GM12878 (cell line): ENCODE measurements at regions not wholly inside any gene's neighbourhood (a gene's known extent, or its start where the extent isn't known, plus 50 kb on each side); places are given as distances from the start of the nearest gene placed in this dataset.

Source experiments
- ATAC-seq: fragments of 200-7000 bp; cut with Tn5 transposase; 3 replicates; pipeline ENCODE4 v1.9.1; 2020; ENCODE audit warnings: mild to moderate bottlenecking, moderate library complexity
- BruUV-seq: library from RNA; stranded (reverse); fragments of 400-500 nt; replicated peaks from 2 replicates; lab custom pipeline; 2021; lab: Mats Ljungman, UMichigan
- CTCF ChIA-PET: fragments of 300-600 bp; sonication (Branson Sonifier 250); formaldehyde crosslinking; extraction: SDS; loops from one replicate; lab custom pipeline; 2021; ENCODE audit warnings: inconsistent platforms; lab: Yijun Ruan, JAX
- POLR2A ChIA-PET: fragments of 350-600 bp; formaldehyde crosslinking; extraction: SDS; loops from one replicate; lab custom pipeline; 2021; ENCODE audit warnings: inconsistent platforms; lab: Charles Lee
- RAD21 ChIA-PET: fragments of 300-600 bp; sonication (Branson Sonifier 250); formaldehyde crosslinking; loops from one replicate; lab custom pipeline; 2023; ENCODE audit warnings: antibody characterized with exemption; ENCODE audit not compliant: unreplicated experiment; lab: Charles Lee
- SMC1A ChIA-PET: fragments of 300-600 bp; sonication (Branson Sonifier 250); formaldehyde crosslinking; loops from one replicate; lab custom pipeline; 2023; ENCODE audit not compliant: unreplicated experiment, uncharacterized antibody; lab: Charles Lee
- DNase-seq: peaks from one replicate; pipeline ENCODE4 v3.0.0-alpha.2; 2011; ENCODE audit warnings: low read depth, low spot score
- FAIRE-seq: peaks from 3 replicates; lab custom pipeline; 2011; peaks lifted over from hg19 to GRCh38; lab: Jason Lieb, UNC
- H2AFZ ChIP-seq: 2 replicates; pipeline ENCODE4 v1.6.0; 2011; ENCODE audit warnings: low read depth, low read length, control low read depth; ENCODE audit not compliant: control insufficient read depth
- H3K27ac ChIP-seq: 2 replicates; pipeline ENCODE4 v1.5.1; 2011; ENCODE audit warnings: control low read depth; ENCODE audit not compliant: control insufficient read depth, insufficient read depth
- H3K27me3 ChIP-seq, 2 experiments: replicated peaks in 1 of 2; 2 replicates each; pipeline versions ENCODE4 v1.6.0 to v1.6.1; 2011; ENCODE audit warnings: low read length in 1 of 2; ENCODE audit not compliant: control insufficient read depth in 2 of 2, insufficient read depth in 2 of 2
- H3K36me3 ChIP-seq, 2 experiments: 2 replicates each; pipeline ENCODE4 v1.5.1; 2011; ENCODE audit warnings: low read length in 1 of 2; ENCODE audit not compliant: control insufficient read depth in 2 of 2, insufficient read depth in 2 of 2
- H3K4me1 ChIP-seq: 2 replicates; pipeline ENCODE4 v1.6.1; 2011; ENCODE audit warnings: mild to moderate bottlenecking, low read length, moderate library complexity, mixed read lengths; ENCODE audit not compliant: control insufficient read depth, insufficient read depth
- H3K4me2 ChIP-seq: 2 replicates; pipeline ENCODE4 v1.6.0; 2011; ENCODE audit warnings: control low read depth; ENCODE audit not compliant: control insufficient read depth, insufficient read depth
- H3K4me3 ChIP-seq: fragments of 200-600 bp; sonication (generic); 2 replicates; pipeline ENCODE4 v1.5.1; 2016
- H3K79me2 ChIP-seq: 2 replicates; pipeline ENCODE4 v1.6.0; 2011; ENCODE audit warnings: low read length; ENCODE audit not compliant: control insufficient read depth, insufficient read depth
- H3K9ac ChIP-seq: 2 replicates; pipeline ENCODE4 v1.8.0; 2011; ENCODE audit warnings: low read length, control low read depth, mixed read lengths; ENCODE audit not compliant: control insufficient read depth, insufficient read depth
- H3K9me3 ChIP-seq: replicated peaks from 3 replicates; pipeline ENCODE4 v1.5.1; 2011; ENCODE audit warnings: mild to moderate bottlenecking, low read length; ENCODE audit not compliant: control insufficient read depth, insufficient read depth
- H4K20me1 ChIP-seq: 2 replicates; pipeline ENCODE4 v1.6.0; 2011; ENCODE audit not compliant: control insufficient read depth, insufficient read depth
- EP300 ChIP-seq, 2 experiments: fragments of 150-350 bp in 1 of 2; IDR thresholded peaks; 2 replicates each; pipeline ENCODE4 v1.6.1; 2011 to 2012; ENCODE audit warnings: low read depth in 2 of 2, low read length in 2 of 2, borderline replicate concordance in 1 of 2, improper control_type of control experiment in 1 of 2, inconsistent platforms in 1 of 2; ENCODE audit not compliant: control insufficient read depth in 1 of 2
- EZH2 ChIP-seq: IDR thresholded peaks from 2 replicates; pipeline ENCODE4 v1.6.1; 2012; ENCODE audit warnings: low read depth, mild to moderate bottlenecking, control low read depth, inconsistent platforms, low read length, borderline replicate concordance; ENCODE audit not compliant: control insufficient read depth
- ZNF207 ChIP-seq: fragments of 450-650 bp; IDR thresholded peaks from 2 replicates; pipeline ENCODE4 v1.6.1; 2014; ENCODE audit warnings: antibody characterized with exemption, mild to moderate bottlenecking, borderline replicate concordance
- WGBS: methylation state at CpG from one replicate; pipeline ENCODE4 v1.1.6; 2016; ENCODE audit warnings: low lambda C conversion rate; ENCODE audit not compliant: insufficient replicate concordance, insufficient coverage; ENCODE audit errors: missing lambda C conversion rate; 5-methylcytosine and 5-hydroxymethylcytosine counted together
- in situ Hi-C: fragments of 300-500 bp; cut with MboI; formaldehyde crosslinking; loops from 9 replicates; pipeline ENCODE4 v1.14.3; 2018; ENCODE audit warnings: mixed read lengths
- intact Hi-C: fragments of 100-400 bp; cut with micrococcal nuclease; formaldehyde crosslinking; loops from one replicate; pipeline ENCODE4 v1.14.2; 2022; ENCODE audit not compliant: unreplicated experiment
- TF ChIP-seq, protein P1 (sequence below): IDR thresholded peaks from 2 replicates; pipeline ENCODE4 v1.6.1; 2011; ENCODE audit warnings: low read depth, mild to moderate bottlenecking, low read length, moderate library complexity, borderline replicate concordance; ENCODE audit errors: extremely low read depth
- TF ChIP-seq, protein P2 (sequence below): IDR thresholded peaks from 2 replicates; pipeline ENCODE4 v1.6.1; 2011; ENCODE audit warnings: borderline replicate concordance, low read depth, mild to moderate bottlenecking, moderate library complexity, mixed read lengths, low read length; ENCODE audit not compliant: insufficient read depth; ENCODE audit errors: extremely low read length

DNA sequence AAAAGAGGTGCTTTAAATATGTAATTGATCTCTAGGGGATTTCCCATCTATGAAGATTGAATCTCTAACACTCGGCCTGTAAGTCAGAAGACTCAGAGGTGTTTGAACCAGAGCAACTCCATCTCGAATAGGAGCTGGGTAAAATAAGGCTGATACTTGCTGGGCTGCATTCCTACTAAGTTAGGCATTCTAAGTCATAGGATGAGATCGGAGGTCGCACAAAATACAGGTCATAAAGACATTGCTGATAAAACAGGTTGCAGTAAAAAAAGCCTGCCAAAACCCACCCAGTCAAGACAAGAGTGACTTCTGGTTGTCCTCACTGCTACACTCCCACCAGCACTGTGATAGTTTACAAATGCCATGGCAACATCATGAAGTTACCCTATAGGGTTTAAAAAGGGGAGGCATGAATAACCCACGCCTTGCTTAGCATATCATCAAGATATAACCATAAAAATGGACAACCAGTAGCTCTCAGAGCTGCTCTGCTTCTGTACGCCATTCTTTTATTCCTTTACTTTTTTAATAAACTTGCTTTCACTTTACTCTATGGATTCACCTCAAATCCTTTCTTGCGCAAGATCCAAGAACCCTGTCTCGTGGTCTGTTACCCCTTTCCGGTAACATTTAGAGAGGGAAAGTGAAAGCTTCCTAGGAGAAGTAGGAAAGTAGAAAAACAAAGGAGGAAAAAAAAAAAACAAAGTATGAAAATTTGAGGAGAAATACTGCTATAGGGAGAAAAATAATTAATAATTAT is 129.7 kb upstream of the PHACTR1 start:
- ChIA-PET CTCF (interaction anchor here (0.8 kb wide), 1 partner anchor 296 kb away, joined by 3 read pairs; the partner anchor contains the start of gene EDN1), RAD21 (no interaction called here), SMC1A (interaction anchor here (1.5 to 1.7 kb wide), 2 partner anchors 8 to 18 kb away, joined by 3 to 5 read pairs; no protein-coding TSS in a partner anchor), POLR2A (no interaction called here)
- no peak overlapping the region for H3K9ac ChIP-seq
- no peaks in the 10 kb centered on the region for H3K4me1 ChIP-seq
- H3K9me3 ChIP-seq = no peaks in the 10 kb centered on the region
- H3K27ac ChIP-seq = no peak overlapping the region
- DNase-seq (no peak), ATAC-seq (no peak), FAIRE-seq (no peak)
- 49% methylated on average over 9 of the region's 9 CpGs for WGBS
- H3K36me3 ChIP-seq = no peaks in the 10 kb centered on the region
- H2AFZ ChIP-seq = no peak overlapping the region
- in situ Hi-C loops (no loop called here), intact Hi-C loops (no loop called here)
- no peak for TF ChIP-seq ZNF207
- TF ChIP-seq EP300 (IDR thresholded peaks at IDR 0.05; ENCODE audit: borderline replicate concordance in 1 of 2, control insufficient read depth in 1 of 2, low read depth in 2 of 2, low read length in 2 of 2) = no peak
- TF ChIP-seq, protein P1, sequence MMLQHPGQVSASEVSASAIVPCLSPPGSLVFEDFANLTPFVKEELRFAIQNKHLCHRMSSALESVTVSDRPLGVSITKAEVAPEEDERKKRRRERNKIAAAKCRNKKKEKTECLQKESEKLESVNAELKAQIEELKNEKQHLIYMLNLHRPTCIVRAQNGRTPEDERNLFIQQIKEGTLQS = no peak
- no peak for TF ChIP-seq EZH2
- TF ChIP-seq, protein P2, sequence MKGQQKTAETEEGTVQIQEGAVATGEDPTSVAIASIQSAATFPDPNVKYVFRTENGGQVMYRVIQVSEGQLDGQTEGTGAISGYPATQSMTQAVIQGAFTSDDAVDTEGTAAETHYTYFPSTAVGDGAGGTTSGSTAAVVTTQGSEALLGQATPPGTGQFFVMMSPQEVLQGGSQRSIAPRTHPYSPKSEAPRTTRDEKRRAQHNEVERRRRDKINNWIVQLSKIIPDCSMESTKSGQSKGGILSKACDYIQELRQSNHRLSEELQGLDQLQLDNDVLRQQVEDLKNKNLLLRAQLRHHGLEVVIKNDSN = no peak
- no peaks in the 10 kb centered on the region for H4K20me1 ChIP-seq
- H3K4me3 ChIP-seq = no peak overlapping the region
- BruUV-seq = no TSS peak
- no peaks in the 10 kb centered on the region for H3K27me3 ChIP-seq
- no peaks in the 10 kb centered on the region for H3K79me2 ChIP-seq
- no peak overlapping the region for H3K4me2 ChIP-seq
